Caco-2 (cell line): ENCODE measurements at regions not wholly inside any gene's neighbourhood (a gene's known extent, or its start where the extent isn't known, plus 50 kb on each side); places are given as distances from the start of the nearest gene placed in this dataset.
"Not testable (repeated sequence)": the region's sequence is repeated elsewhere in the genome, so short reads cannot be mapped to it uniquely, and the experiment has no call there.

Source experiments
- BruUV-seq: library from RNA; stranded (reverse); fragments of 400-500 nt; replicated peaks from 2 replicates; lab custom pipeline; 2021; lab: Mats Ljungman, UMichigan
- CTCF ChIA-PET: fragments of 300-600 bp; sonication (Branson Sonifier 250); formaldehyde crosslinking; loops from one replicate; lab custom pipeline; 2022; ENCODE audit warnings: antibody characterized with exemption; lab: Charles Lee
- POLR2A ChIA-PET: fragments of 300-600 bp; sonication (Branson Sonifier 250); formaldehyde crosslinking; loops from one replicate; lab custom pipeline; 2022; ENCODE audit warnings: antibody characterized with exemption; lab: Charles Lee
- DNase-seq, 2 experiments: peaks; one replicate each; pipeline versions ENCODE4 v3.0.0 to v3.0.0-alpha.2; 2020 to 2022
- H3K27me3 ChIP-seq: replicated peaks from 2 replicates; pipeline ENCODE4 v1.6.0; 2011; ENCODE audit warnings: low read length; ENCODE audit not compliant: control insufficient read depth, insufficient read depth
- H3K36me3 ChIP-seq: 2 replicates; pipeline ENCODE4 v1.5.1; 2011; ENCODE audit warnings: low read length; ENCODE audit not compliant: control insufficient read depth, insufficient read depth
- H3K4me1 ChIP-seq: fragments of 250-450 bp; sonication (Bioruptor Pico); 2 replicates; pipeline ENCODE4 v1.5.1; 2020; ENCODE audit warnings: mild to moderate bottlenecking
- H3K4me3 ChIP-seq: 2 replicates; pipeline ENCODE4 v1.5.1; 2011; ENCODE audit warnings: low read depth, mild to moderate bottlenecking, control low read depth, low read length
- H3K9me3 ChIP-seq: fragments of 250-450 bp; sonication (Bioruptor Pico); 2 replicates; pipeline ENCODE4 v1.5.1; 2020; ENCODE audit warnings: mild to moderate bottlenecking, moderate library complexity
- H3K27ac Mint-ChIP-seq: one replicate; pipeline ENCODE4 v1.8.0; 2022; ENCODE audit warnings: mixed read lengths; ENCODE audit not compliant: unreplicated experiment
- H3K27me3 Mint-ChIP-seq: one replicate; pipeline ENCODE4 v1.8.0; 2022; ENCODE audit warnings: mixed read lengths; ENCODE audit not compliant: insufficient read depth, unreplicated experiment
- H3K36me3 Mint-ChIP-seq: one replicate; pipeline ENCODE4 v1.8.0; 2022; ENCODE audit warnings: mild to moderate bottlenecking, mixed read lengths; ENCODE audit not compliant: insufficient read depth, unreplicated experiment
- H3K4me1 Mint-ChIP-seq: one replicate; pipeline ENCODE4 v1.8.0; 2022; ENCODE audit warnings: low read depth, mixed read lengths; ENCODE audit not compliant: unreplicated experiment
- H3K4me3 Mint-ChIP-seq: one replicate; pipeline ENCODE4 v1.8.0; 2022; ENCODE audit warnings: mild to moderate bottlenecking, moderate library complexity, mixed read lengths; ENCODE audit not compliant: unreplicated experiment
- H3K9me3 Mint-ChIP-seq: one replicate; pipeline ENCODE4 v1.8.0; 2022; ENCODE audit warnings: mixed read lengths; ENCODE audit not compliant: unreplicated experiment
- intact Hi-C: fragments of 100-400 bp; cut with micrococcal nuclease; formaldehyde crosslinking; loops from one replicate; pipeline ENCODE4 v1.10.0; 2022; ENCODE audit not compliant: unreplicated experiment
- TF ChIP-seq, protein P1 (sequence below), 2 experiments: fragments of 200-600 bp in 1 of 2; IDR thresholded peaks; 1 replicate in 1 of 2; 2 replicates in 1 of 2; pipeline versions ENCODE4 v1.5.1 to v1.8.0; 2011 to 2022; ENCODE audit warnings: antibody characterized with exemption in 1 of 2, control low read depth in 1 of 2, inconsistent platforms in 1 of 2, low read depth in 1 of 2, low read length in 1 of 2, mild to moderate bottlenecking in 1 of 2, moderate library complexity in 1 of 2; ENCODE audit not compliant: insufficient read depth in 1 of 2, severe bottlenecking in 1 of 2, unreplicated experiment in 1 of 2

- CTCF ChIA-PET, result no interaction called here
- no peak for DNase-seq
- Histone ChIP-seq H3K4me3 (no peak overlapping the region), H3K4me1 (no peaks in the 10 kb centered on the region), H3K27me3 (no peaks in the 10 kb centered on the region), H3K9me3 (no peaks in the 10 kb centered on the region), H3K36me3 (no peaks in the 10 kb centered on the region)
- Mint-ChIP-seq H3K36me3 (no peaks in the 10 kb centered on the region), H3K4me3 (no peak overlapping the region), H3K4me1 (no peaks in the 10 kb centered on the region), H3K9me3 (no peaks in the 10 kb centered on the region), H3K27me3 (peaks cover 12% of the 10 kb centered on the region), H3K27ac (no peak overlapping the region)
- BruUV-seq, result no TSS peak
- POLR2A ChIA-PET, result no interaction called here
- intact Hi-C loops, result no loop called here
- TF ChIP-seq, protein P1, sequence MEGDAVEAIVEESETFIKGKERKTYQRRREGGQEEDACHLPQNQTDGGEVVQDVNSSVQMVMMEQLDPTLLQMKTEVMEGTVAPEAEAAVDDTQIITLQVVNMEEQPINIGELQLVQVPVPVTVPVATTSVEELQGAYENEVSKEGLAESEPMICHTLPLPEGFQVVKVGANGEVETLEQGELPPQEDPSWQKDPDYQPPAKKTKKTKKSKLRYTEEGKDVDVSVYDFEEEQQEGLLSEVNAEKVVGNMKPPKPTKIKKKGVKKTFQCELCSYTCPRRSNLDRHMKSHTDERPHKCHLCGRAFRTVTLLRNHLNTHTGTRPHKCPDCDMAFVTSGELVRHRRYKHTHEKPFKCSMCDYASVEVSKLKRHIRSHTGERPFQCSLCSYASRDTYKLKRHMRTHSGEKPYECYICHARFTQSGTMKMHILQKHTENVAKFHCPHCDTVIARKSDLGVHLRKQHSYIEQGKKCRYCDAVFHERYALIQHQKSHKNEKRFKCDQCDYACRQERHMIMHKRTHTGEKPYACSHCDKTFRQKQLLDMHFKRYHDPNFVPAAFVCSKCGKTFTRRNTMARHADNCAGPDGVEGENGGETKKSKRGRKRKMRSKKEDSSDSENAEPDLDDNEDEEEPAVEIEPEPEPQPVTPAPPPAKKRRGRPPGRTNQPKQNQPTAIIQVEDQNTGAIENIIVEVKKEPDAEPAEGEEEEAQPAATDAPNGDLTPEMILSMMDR (IDR thresholded peaks at IDR 0.05; ENCODE audit: insufficient read depth in 1 of 2, low read depth in 1 of 2, low read length in 1 of 2, severe bottlenecking in 1 of 2, unreplicated experiment in 1 of 2), result no peak
Observed at GRCh38 chr14:96717116-96717515, 80.1 kb upstream of the VRK1 start.

GRCh38 chr14:96718407-96718806 lies 78.8 kb upstream of the VRK1 start:
- no peaks in the 10 kb centered on the region for H3K36me3 Mint-ChIP-seq
- DNase-seq, result no peak
- H3K9me3 Mint-ChIP-seq, result no peaks in the 10 kb centered on the region
- no TSS peak for BruUV-seq
- TF ChIP-seq, protein P1 (IDR thresholded peaks at IDR 0.05; ENCODE audit: insufficient read depth in 1 of 2, low read depth in 1 of 2, low read length in 1 of 2, severe bottlenecking in 1 of 2, unreplicated experiment in 1 of 2), result no peak
- H3K4me1 ChIP-seq, result no peaks in the 10 kb centered on the region
- H3K4me3 Mint-ChIP-seq, result no peak overlapping the region
- H3K4me1 Mint-ChIP-seq, result no peaks in the 10 kb centered on the region
- ChIA-PET POLR2A (no interaction called here), CTCF (no interaction called here)
- no peaks in the 10 kb centered on the region for H3K36me3 ChIP-seq
- no peaks in the 10 kb centered on the region for H3K27me3 ChIP-seq
- H3K27me3 Mint-ChIP-seq, result peaks cover 11% of the 10 kb centered on the region
- no peak overlapping the region for H3K4me3 ChIP-seq
- no peaks in the 10 kb centered on the region for H3K9me3 ChIP-seq
- H3K27ac Mint-ChIP-seq, result no peak overlapping the region
- intact Hi-C loops, result no loop called here

GRCh38 chr14:96720702-96721101 lies 76.5 kb upstream of the VRK1 start:
- H3K27ac Mint-ChIP-seq, POLR2A ChIA-PET, CTCF ChIA-PET, H3K36me3 Mint-ChIP-seq, BruUV-seq, H3K4me1 ChIP-seq, H3K36me3 ChIP-seq, DNase-seq, H3K4me1 Mint-ChIP-seq, H3K4me3 ChIP-seq, H3K4me3 Mint-ChIP-seq, H3K9me3 Mint-ChIP-seq, intact Hi-C loops, H3K27me3 ChIP-seq, H3K9me3 ChIP-seq, H3K27me3 Mint-ChIP-seq: not testable (repeated sequence)

- BruUV-seq, result no TSS peak
- Mint-ChIP-seq H3K9me3 (no peaks in the 10 kb centered on the region), H3K27me3 (peaks cover 8% of the 10 kb centered on the region), H3K36me3 (peaks cover 4% of the 10 kb centered on the region), H3K4me1 (no peaks in the 10 kb centered on the region), H3K4me3 (no peak overlapping the region), H3K27ac (no peak overlapping the region)
- TF ChIP-seq, protein P1 (IDR thresholded peaks at IDR 0.05; ENCODE audit: insufficient read depth in 1 of 2, low read depth in 1 of 2, low read length in 1 of 2, severe bottlenecking in 1 of 2, unreplicated experiment in 1 of 2), result no peak
- no peak for DNase-seq
- no peaks in the 10 kb centered on the region for H3K9me3 ChIP-seq
- no peaks in the 10 kb centered on the region for H3K36me3 ChIP-seq
- intact Hi-C loops, result no loop called here
- POLR2A ChIA-PET, result no interaction called here
- H3K4me1 ChIP-seq, result no peaks in the 10 kb centered on the region
- CTCF ChIA-PET, result no interaction called here
- no peaks in the 10 kb centered on the region for H3K27me3 ChIP-seq
- H3K4me3 ChIP-seq, result no peak overlapping the region
Observed at GRCh38 chr14:96722736-96723135, 74.4 kb upstream of the VRK1 start.
